ENCODE measurements at regions not wholly inside any gene's neighbourhood (a gene's known extent, or its start where the extent isn't known, plus 50 kb on each side); places are given as distances from the start of the nearest gene placed in this dataset.

DNA sequence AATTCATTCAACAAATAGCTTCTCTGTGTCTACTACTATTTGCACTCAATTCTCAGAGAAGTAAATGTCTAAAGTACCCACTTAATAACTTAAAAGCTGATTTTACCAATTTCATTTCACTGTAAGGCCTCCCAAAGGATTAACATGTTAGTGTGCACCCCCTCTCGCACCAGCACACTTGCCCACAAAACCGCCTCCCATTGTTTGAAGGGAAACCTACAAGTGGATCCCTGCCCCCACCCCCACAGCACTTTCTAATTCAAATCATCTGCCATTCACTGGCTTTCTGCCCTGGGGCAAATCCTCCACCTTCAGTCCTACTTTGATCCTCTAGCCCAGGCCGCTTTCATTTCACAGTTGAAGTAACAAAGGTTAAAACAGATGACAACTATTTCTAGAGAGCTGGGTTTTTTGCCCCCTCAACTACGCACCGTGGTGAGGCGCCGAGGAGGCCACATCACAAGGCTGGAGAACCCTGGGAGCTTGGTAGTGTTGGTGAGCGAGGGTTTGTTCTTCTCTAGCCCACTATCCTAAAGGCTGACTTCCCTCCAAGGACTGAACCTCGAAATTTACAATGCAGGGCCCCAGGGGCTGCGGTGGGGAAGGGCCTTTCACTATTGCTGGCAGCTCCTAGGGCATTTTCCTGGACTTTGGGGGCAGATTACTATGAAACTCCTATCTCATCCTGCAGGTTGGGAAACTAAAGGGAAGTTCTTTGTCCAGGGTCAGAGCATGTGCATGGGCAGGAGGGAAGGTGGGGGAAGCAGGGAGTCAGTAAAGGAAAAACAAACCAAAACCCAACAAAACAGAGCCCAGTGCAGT is 517.4 kb upstream of the ZMIZ1 start:
- DNase-seq (no peak), ATAC-seq (replicated peaks in 1 of 2) (peak in 1 of 2 donors; percentile 46)
- peaks cover 5% of the 10 kb centered on the region for H3K4me1 Mint-ChIP-seq (ENCODE audit: low read depth)
- H3K27me3 Mint-ChIP-seq (ENCODE audit: low read depth), result peaks cover 14% of the 10 kb centered on the region
- no peaks in the 10 kb centered on the region for H3K9me3 Mint-ChIP-seq
- H3K4me3 Mint-ChIP-seq, result no peak overlapping the region
- H3K36me3 Mint-ChIP-seq (ENCODE audit: insufficient read depth in 2 of 2), result no peaks in the 10 kb centered on the region
- H3K27ac Mint-ChIP-seq, result no peak overlapping the region

DNA sequence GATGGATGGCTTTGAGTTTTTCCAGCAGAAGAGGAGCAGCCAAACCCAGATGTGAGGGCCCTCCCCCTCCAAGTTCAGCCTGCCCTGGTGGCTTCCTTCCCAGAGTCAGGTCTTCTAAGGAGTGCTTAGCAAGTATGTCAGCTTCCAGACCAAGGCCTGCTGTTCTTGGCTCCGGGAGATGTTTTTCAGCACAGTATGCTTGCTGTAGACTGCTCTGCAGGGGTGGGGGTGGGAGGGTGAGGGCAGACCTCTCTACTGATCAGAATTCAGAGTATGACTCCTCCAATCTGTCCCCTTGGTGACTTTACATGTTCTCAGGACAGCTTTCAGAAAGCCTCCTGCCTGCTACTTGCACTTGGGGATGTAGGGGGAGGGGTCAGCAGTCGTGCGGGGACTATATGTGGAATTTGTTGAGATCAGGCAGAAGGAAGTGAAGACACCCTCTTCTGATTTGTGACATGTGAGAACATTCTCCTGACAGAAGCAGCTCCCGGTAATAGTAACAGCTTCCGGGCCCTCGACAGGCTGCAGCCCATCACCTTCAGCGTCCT is 516.4 kb upstream of the ZMIZ1 start:
- Mint-ChIP-seq H3K9me3 (no peaks in the 10 kb centered on the region), H3K4me3 (no peak overlapping the region), H3K4me1 (ENCODE audit: low read depth) (peaks cover 5% of the 10 kb centered on the region), H3K36me3 (ENCODE audit: insufficient read depth in 2 of 2) (no peaks in the 10 kb centered on the region), H3K27me3 (ENCODE audit: low read depth) (peaks cover 14% of the 10 kb centered on the region), H3K27ac (no peak overlapping the region)
- ATAC-seq (replicated peaks in 1 of 2) (no peak), DNase-seq (no peak)

DNA sequence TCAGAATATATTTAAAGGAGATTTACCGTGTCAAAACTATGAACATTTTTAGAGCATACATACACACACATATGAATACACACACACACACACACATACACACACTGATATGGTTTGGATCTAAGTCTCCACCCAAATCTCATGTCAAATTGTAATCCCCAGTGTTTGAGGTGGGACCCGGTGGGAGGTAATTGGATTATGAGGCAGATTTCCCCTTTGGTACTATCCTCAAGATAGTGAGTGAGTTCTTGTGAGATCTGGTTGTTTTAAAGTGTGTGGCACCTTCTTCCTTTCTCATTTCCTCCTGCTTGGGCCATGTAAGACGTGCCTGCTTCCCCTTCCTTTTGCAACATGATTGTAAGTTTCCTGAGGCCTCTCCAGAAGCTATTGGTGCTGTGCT is 515.0 kb upstream of the ZMIZ1 start:
- peaks cover 7% of the 10 kb centered on the region for H3K27me3 Mint-ChIP-seq (ENCODE audit: low read depth)
- no peaks in the 10 kb centered on the region for H3K36me3 Mint-ChIP-seq (ENCODE audit: insufficient read depth in 2 of 2)
- peaks cover 5% of the 10 kb centered on the region for H3K4me1 Mint-ChIP-seq (ENCODE audit: low read depth)
- no peaks in the 10 kb centered on the region for H3K9me3 Mint-ChIP-seq
- DNase-seq, result no peak
- peak overlapping the region; percentile 43 for H3K27ac Mint-ChIP-seq
- no peak for ATAC-seq (replicated peaks in 1 of 2)
- no peak overlapping the region for H3K4me3 Mint-ChIP-seq

DNA sequence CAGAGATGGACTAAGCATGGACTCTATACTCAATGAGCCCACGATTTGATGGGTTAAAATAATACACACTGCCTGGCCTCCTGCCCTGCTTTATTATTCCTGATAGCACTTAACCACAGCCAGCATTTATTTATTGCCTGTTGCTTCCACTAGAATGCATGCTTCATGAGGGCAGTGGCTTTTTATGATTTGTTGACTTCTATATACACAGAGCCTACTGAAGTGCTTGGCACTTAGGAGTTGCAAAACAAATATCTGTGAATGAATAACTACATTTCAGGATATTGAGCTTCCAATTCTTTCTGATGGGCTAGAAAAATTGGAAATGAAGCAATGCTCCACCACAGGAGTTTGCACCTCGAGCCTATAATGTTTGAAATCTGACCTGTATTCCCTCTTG is 513.6 kb upstream of the ZMIZ1 start:
- Mint-ChIP-seq H3K27me3 (ENCODE audit: low read depth) (peaks cover 7% of the 10 kb centered on the region), H3K36me3 (ENCODE audit: insufficient read depth in 2 of 2) (no peaks in the 10 kb centered on the region), H3K4me3 (no peak overlapping the region), H3K27ac (no peak overlapping the region), H3K9me3 (no peaks in the 10 kb centered on the region), H3K4me1 (ENCODE audit: low read depth) (peaks cover 5% of the 10 kb centered on the region)
- ATAC-seq (replicated peaks in 1 of 2), result no peak
- DNase-seq, result no peak

DNA sequence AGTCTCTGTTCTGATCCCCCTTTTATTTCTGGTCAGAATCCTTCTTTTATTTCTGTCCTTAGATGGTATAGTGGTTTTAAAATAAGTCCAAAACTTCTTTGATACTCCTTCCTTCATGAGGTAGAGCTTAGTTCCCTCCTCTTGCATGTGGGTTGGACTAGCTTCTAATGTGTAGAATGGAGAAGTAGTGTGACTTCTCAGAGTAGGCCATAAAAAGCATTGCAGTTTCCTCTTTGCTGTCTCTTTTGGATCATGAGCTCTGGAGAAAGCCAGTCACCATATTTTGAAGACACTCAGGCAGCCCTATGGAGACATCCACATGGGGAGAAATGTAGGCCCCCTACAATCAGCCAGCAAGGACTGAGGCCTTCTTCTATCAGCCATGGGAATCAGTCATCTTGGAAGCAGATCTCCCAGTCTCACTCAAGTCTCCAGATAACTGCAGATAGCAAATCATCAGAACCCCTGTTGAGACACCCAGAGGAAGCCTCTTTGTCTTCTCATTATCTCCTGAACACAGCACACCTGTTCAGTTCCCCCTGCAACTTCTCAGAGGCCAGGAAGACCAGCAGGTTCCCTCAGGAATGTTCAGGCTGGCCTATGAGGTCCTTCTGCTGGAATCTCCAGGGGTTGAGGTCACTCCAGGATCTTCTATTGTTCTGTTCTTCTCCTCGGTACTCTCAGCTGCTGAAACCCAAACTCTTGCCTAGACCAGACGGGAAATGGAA is 511.9 kb upstream of the ZMIZ1 start:
- Mint-ChIP-seq H3K4me3 (no peak overlapping the region), H3K9me3 (no peaks in the 10 kb centered on the region), H3K27me3 (ENCODE audit: low read depth) (peaks cover 7% of the 10 kb centered on the region), H3K36me3 (ENCODE audit: insufficient read depth in 2 of 2) (no peaks in the 10 kb centered on the region), H3K27ac (no peak overlapping the region), H3K4me1 (ENCODE audit: low read depth) (no peaks in the 10 kb centered on the region)
- DNase-seq (no peak), ATAC-seq (replicated peaks in 1 of 2) (no peak)

DNA sequence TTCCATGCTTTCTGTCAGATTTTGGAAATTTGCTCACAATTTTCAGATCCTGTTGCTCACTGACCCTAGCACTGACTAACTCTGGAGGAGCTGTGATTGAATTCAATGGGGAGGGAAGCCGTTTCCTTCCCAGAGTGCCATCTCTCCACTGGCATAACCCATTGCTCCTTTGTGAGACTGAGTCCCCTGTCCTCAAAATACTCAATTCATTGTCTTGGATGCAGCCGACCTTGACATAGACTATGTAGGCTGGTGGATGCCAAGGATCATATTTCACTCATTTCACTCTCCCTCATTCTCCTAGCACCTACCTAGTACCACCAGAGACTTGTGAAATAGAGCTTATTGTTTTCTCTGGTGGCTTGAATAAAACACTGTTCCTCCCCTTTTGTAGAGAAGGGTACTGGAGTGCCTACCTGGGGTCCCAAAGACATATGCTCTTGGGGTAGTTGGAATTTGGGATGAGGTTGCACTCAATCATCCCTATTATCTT is 511.3 kb upstream of the ZMIZ1 start:
- DNase-seq (no peak), ATAC-seq (replicated peaks in 1 of 2) (no peak)
- H3K27me3 Mint-ChIP-seq (ENCODE audit: low read depth), result peaks cover 7% of the 10 kb centered on the region
- no peak overlapping the region for H3K27ac Mint-ChIP-seq
- no peaks in the 10 kb centered on the region for H3K9me3 Mint-ChIP-seq
- H3K4me3 Mint-ChIP-seq, result no peak overlapping the region
- no peaks in the 10 kb centered on the region for H3K4me1 Mint-ChIP-seq (ENCODE audit: low read depth)
- H3K36me3 Mint-ChIP-seq (ENCODE audit: insufficient read depth in 2 of 2), result no peaks in the 10 kb centered on the region

DNA sequence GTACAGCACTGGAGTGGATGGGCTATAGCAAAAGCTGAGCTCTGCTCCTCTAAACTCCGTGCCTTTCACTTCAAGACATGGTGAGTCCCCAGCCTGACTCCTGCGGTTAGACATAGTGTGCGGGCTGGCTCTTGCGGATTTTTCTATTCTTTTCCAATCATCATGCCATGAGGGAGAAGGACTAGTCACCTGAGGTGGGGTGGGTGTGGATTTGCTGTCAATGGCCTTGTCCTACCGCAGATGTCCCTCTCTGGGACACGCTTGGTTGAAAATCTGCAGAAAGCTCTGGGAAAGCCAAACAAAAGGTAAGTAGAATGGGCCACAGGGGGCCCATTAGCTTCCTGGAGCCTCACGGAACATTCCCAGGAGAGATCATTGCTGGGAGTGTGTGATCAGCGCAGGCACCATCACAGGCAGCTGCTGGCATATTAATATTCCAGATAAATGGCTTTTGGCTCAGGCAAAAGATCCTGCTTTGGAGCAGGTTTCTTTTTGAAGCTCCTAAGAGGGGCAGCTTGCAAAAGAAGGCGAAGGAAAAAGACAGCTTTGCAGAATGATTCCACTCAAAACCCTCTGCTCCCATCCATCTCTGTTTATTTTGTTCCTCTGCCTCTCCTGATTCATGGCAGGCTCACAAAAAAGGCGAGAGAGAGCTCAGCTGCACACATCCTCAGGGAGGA is 509.0 kb upstream of the ZMIZ1 start:
- Mint-ChIP-seq H3K4me3 (no peak overlapping the region), H3K27ac (no peak overlapping the region), H3K36me3 (ENCODE audit: insufficient read depth in 2 of 2) (no peaks in the 10 kb centered on the region), H3K9me3 (no peaks in the 10 kb centered on the region), H3K27me3 (ENCODE audit: low read depth) (peaks cover 4% of the 10 kb centered on the region), H3K4me1 (ENCODE audit: low read depth) (no peaks in the 10 kb centered on the region)
- ATAC-seq (replicated peaks in 1 of 2) (no peak), DNase-seq (no peak)

DNA sequence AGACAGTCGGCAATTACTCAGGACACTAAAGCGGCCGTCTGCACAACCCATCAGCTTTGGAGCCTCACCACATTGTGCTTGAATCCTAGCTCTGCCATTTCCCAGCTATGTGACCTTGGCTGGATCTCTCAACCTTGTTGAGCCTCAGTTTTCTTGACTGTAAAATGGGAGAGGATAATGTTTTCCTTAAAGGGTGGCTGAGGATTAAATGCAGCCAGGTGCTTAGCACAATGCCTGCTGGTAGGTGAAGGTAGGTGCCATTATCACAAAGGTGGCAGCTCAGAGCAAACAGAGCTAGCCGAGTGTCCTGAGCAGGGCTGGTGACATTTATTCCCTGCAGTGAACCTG is 508.5 kb upstream of the ZMIZ1 start:
- H3K27me3 Mint-ChIP-seq (ENCODE audit: low read depth), result no peaks in the 10 kb centered on the region
- no peaks in the 10 kb centered on the region for H3K36me3 Mint-ChIP-seq (ENCODE audit: insufficient read depth in 2 of 2)
- no peak for ATAC-seq (replicated peaks in 1 of 2)
- H3K9me3 Mint-ChIP-seq, result no peaks in the 10 kb centered on the region
- no peaks in the 10 kb centered on the region for H3K4me1 Mint-ChIP-seq (ENCODE audit: low read depth)
- H3K4me3 Mint-ChIP-seq, result no peak overlapping the region
- H3K27ac Mint-ChIP-seq, result no peak overlapping the region
- no peak for DNase-seq

DNA sequence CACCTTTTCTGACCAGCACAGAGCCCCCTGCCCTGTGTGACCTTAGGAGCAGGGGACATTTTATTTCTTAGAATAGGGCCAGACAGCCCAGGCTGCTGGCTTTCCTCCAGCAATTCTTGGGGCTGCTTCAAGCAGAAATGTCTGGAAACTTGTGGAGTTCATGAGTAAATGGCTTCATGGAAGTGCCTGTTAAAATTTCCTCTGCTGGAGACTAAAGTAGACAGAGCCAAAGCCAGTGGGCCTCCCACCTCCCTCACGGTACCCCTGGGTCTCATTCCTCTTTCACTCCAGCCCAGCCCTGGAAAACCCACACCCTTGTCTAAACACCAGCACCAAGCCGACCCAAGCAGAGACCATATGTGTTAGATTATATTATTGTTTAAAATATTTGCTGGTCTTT is 505.5 kb upstream of the ZMIZ1 start:
- no peaks in the 10 kb centered on the region for H3K36me3 Mint-ChIP-seq (ENCODE audit: insufficient read depth in 2 of 2)

DNA sequence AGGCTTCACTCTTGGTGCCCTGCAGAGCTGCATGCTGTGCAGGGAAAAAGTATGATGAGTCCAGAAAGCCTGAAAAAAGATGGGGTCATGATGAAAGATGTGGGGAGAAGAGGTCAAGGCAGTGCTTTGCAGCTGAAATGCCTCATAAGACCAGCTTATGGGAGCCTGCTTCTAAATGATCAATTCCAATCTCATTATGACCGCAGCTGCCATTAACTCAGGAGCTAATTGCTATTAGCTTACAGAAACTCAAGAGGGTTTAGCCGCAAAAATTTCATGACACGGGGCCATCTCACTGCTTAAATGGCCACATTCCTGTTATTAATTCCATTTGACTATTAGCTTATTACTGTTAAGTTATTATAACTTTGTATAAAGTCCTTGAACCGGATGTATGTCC is 502.9 kb upstream of the ZMIZ1 start:
- H3K27me3 Mint-ChIP-seq (ENCODE audit: low read depth), result no peaks in the 10 kb centered on the region

More for the DNA sequence above, 505.5 kb upstream of the ZMIZ1 start:
- no peak overlapping the region for H3K4me3 Mint-ChIP-seq
- H3K27ac Mint-ChIP-seq, result no peak overlapping the region
- H3K27me3 Mint-ChIP-seq (ENCODE audit: low read depth), result no peaks in the 10 kb centered on the region
- DNase-seq (no peak), ATAC-seq (replicated peaks in 1 of 2) (no peak)
- no peaks in the 10 kb centered on the region for H3K9me3 Mint-ChIP-seq
- H3K4me1 Mint-ChIP-seq (ENCODE audit: low read depth), result no peaks in the 10 kb centered on the region

DNA sequence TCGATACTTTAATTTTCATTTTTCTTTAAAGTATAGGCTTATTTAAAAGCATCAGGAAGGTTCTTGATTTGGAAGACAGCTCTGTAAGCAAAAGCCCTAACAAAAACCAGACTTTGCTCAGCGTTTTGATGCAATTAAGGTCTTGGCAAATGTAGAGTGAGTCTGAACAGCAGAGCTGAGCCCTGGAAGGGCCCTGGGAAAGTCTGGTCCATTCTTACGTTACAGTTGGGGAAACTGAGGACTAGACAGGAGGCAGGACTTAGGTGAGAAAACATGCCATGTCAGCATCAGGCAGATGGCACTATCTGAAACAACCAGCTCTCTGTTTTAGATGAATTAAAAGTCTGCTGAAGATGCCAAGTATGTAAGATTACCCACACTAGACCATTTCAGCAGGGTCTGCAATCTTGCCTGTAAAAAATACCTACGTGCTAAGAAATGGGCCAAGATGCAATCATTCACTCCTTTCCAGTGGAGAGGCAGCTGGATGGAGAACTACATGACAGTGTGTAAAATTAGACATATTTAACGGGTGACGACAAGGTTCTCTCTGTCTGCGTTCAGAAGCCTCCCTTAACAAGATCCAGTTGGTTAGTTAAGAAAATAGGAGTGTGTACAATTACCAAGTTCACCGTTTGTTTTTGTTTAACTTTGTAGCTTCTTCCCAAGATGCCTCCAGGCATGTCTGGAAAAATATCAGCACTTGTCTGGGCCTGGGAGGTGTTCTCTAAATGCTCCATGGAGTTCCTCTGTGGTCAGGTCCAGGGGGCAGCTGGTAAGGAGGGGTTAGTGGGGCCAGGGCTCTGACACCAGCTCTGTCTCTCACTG is 502.3 kb upstream of the ZMIZ1 start:
- Mint-ChIP-seq H3K27ac (no peak overlapping the region), H3K9me3 (no peaks in the 10 kb centered on the region), H3K36me3 (ENCODE audit: insufficient read depth in 2 of 2) (no peaks in the 10 kb centered on the region), H3K27me3 (ENCODE audit: low read depth) (no peaks in the 10 kb centered on the region), H3K4me3 (no peak overlapping the region), H3K4me1 (ENCODE audit: low read depth) (no peaks in the 10 kb centered on the region)
- DNase-seq, result no peak
- ATAC-seq (replicated peaks in 1 of 2), result no peak

More for the DNA sequence above, 502.9 kb upstream of the ZMIZ1 start:
- Mint-ChIP-seq H3K4me1 (ENCODE audit: low read depth) (no peaks in the 10 kb centered on the region), H3K9me3 (no peaks in the 10 kb centered on the region), H3K4me3 (no peak overlapping the region), H3K27ac (no peak overlapping the region), H3K36me3 (ENCODE audit: insufficient read depth in 2 of 2) (no peaks in the 10 kb centered on the region)
- DNase-seq, result no peak
- ATAC-seq (replicated peaks in 1 of 2), result no peak

DNA sequence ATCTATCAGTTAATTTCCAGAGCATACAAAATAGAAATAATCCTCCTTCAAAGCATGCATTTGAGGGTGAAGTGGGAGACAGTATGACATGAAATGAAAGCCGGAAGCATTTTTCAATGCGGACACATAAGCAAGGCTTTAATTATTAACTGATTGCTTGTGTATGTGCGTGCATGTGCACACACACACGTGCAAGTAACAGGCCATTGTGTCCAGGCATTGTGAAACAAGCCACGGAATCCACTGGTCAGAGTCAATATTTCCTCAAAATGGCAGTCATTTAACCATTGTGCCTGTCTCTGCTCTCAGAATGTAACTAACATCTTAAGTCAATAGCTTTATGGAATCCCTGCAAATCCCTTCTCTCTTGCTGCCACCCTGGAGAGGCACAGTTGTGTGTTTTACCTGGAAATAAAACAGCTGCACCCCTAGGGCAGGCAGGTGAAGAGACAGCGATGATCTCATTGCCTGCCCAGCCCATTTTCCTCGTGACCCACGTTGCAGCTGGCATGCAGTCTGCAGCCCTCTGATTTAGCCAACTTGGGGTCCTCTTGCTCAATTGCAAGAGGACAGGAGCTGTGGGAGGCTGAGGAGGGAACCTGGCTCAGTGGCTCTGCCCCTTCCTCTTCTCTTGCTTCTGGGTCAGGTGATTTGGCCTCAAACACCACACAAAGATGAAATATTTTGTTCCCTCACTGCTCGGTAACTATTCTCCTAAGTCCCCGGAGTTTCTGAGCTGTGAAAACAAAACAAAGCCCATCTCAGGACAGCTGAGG is 500.9 kb upstream of the ZMIZ1 start:
- H3K27ac Mint-ChIP-seq, result no peak overlapping the region
- H3K27me3 Mint-ChIP-seq (ENCODE audit: low read depth), result no peaks in the 10 kb centered on the region
- H3K36me3 Mint-ChIP-seq (ENCODE audit: insufficient read depth in 2 of 2), result no peaks in the 10 kb centered on the region
- no peak overlapping the region for H3K4me3 Mint-ChIP-seq
- no peaks in the 10 kb centered on the region for H3K4me1 Mint-ChIP-seq (ENCODE audit: low read depth)
- no peak for DNase-seq
- H3K9me3 Mint-ChIP-seq, result no peaks in the 10 kb centered on the region
- ATAC-seq (replicated peaks in 1 of 2), result no peak

Measured in activated T-cell treated with anti-CD3 and anti-CD28 coated beads, Interleukin-2, amount 50 U/mL, for 72 hours (primary cell).